ENCODE measurements at regions not wholly inside any gene's neighbourhood (a gene's known extent, or its start where the extent isn't known, plus 50 kb on each side); places are given as distances from the start of the nearest gene placed in this dataset.

- Mint-ChIP-seq H3K9me3 (peaks cover 0 to 2% of the 10 kb centered on the region in 2 donors), H3K27me3 (no peaks in the 10 kb centered on the region), H3K36me3 (no peaks in the 10 kb centered on the region), H3K4me1 (peaks cover 10 to 11% of the 10 kb centered on the region in 2 donors), H3K4me3 (no peak overlapping the region), H3K27ac (no peak overlapping the region)
- no peak for DNase-seq
- no peak for ATAC-seq (replicated peaks)
Observed at GRCh38 chr2:61712060-61712459, 141.8 kb downstream of the FAM161A start.

GRCh38 chr2:61710711-61711110, 143.1 kb downstream of the FAM161A start:
- Mint-ChIP-seq H3K27me3 (no peaks in the 10 kb centered on the region), H3K4me1 (peaks cover 10 to 11% of the 10 kb centered on the region in 2 donors)
- no peak for ATAC-seq (replicated peaks)

DNA sequence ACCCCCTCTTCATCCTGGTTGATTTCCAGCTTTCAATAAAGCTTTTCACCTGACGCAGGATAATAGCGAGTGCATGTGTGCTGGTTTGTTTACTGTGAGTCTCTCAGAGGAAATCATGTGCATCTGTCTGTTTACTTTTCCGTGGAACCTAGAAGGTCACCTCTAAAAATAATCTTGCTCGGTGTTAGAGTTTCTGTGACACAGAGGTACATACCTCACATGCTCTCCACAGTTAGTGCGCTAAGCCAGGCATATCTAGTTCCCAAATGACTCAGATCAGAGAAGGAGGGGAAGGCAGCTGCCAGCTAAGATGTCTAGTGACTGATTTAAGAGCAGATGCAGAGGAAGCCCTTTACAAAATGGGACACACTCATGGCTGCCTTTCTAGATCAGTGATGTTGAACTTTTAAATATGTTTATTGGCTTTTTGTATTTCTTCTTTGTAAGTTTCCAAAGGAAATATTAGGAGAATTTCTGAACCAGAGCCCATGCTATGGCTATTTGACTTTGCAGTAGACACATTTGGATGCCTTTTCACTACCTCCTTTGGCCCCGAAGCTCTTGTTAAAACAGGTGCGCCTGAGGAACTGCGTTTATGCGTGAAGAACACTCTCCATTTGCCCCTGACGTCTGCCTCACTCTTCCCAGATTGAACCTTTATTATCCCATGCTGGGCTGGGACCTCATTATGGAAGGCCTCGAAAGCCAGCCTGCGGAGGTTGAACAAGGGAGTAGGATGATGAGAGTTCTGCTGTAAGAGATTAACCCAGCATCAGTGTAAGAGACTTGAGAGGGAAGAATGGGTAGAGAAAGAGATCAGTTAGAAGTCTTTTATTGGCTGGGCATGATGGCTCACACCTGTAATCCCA, 145.6 kb downstream of the FAM161A start:
- Mint-ChIP-seq H3K4me3 (peak overlapping the region in 1 of 2 donors; percentile 20), H3K27me3 (no peaks in the 10 kb centered on the region), H3K9me3 (peaks cover 0 to 2% of the 10 kb centered on the region in 2 donors), H3K4me1 (peaks cover 10 to 11% of the 10 kb centered on the region in 2 donors), H3K36me3 (no peaks in the 10 kb centered on the region), H3K27ac (peak overlapping the region; percentile 93)
- ATAC-seq (replicated peaks) (peak; percentile 100), DNase-seq (peak; percentile 79)

More at GRCh38 chr2:61710711-61711110, 143.1 kb downstream of the FAM161A start:
- Mint-ChIP-seq H3K27ac (no peak overlapping the region), H3K4me3 (no peak overlapping the region), H3K9me3 (peaks cover 0 to 2% of the 10 kb centered on the region in 2 donors), H3K36me3 (no peaks in the 10 kb centered on the region)
- no peak for DNase-seq

DNA sequence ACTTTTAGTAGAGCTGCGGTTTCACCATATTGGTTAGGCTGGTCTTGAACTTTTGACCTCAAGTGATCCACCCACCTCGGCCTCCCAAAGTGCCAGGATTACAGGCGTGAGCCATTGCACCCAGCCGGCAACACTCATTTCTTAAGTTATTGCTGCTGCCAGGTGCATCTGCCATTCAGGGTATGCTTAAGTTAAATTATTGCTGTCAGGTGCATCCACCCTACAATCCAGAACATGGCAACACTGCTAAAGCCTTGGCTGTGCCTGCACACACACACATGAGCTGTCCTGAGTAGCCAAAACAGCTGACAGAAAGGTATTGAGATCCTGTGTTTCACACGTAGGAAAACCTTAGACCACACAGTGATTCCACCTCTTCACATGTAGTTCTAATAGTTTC, 148.2 kb downstream of the FAM161A start:
- DNase-seq (no peak), ATAC-seq (replicated peaks) (no peak)
- Mint-ChIP-seq H3K27me3 (no peaks in the 10 kb centered on the region), H3K4me1 (peaks cover 10 to 11% of the 10 kb centered on the region in 2 donors), H3K27ac (no peak overlapping the region), H3K36me3 (no peaks in the 10 kb centered on the region), H3K9me3 (peaks cover 0 to 2% of the 10 kb centered on the region in 2 donors), H3K4me3 (no peak overlapping the region)

DNA sequence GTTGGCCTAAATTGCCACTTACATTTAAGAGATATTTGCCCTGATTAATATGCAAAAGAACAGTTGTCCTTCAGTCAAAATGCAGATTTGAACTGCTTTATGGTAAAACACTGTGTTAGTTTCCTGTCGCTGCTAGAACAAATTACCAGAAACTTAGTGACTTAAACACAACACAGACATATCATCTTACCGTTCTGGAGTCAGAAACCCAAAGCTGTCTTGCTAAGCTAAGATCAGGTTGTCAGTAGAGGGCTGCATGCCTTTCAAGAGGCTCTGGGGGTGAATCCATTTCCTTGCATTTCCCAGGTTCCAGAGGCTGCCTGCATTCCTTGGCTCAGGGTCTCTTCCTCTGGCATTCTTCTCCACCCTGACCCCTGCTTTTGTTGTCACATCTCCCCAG, 149.5 kb downstream of the FAM161A start:
- Mint-ChIP-seq H3K4me3 (no peak overlapping the region), H3K27ac (no peak overlapping the region), H3K4me1 (peaks cover 9 to 10% of the 10 kb centered on the region in 2 donors), H3K36me3 (no peaks in the 10 kb centered on the region), H3K9me3 (peaks cover 0 to 2% of the 10 kb centered on the region in 2 donors), H3K27me3 (no peaks in the 10 kb centered on the region)
- no peak for DNase-seq
- no peak for ATAC-seq (replicated peaks)

DNA sequence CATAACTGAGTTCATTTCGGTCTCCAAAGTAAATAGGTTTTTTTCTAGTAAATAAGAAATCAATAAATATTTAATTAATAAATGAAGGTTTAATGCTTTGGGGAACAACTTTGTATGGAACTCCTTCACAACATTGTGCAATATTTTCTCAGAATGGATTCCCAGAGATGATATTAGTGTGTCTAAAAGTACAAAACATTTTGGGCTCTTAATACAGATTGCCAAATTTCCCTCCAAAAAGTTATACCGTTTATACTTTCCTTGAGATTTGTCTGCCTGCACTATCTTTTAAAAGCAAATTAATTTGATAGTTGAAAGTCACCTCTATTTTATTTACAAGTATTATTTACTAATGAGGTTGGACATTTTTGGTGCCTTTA, 151.8 kb downstream of the FAM161A start:
- Mint-ChIP-seq H3K4me1 (no peaks in the 10 kb centered on the region), H3K9me3 (no peaks in the 10 kb centered on the region), H3K36me3 (no peaks in the 10 kb centered on the region), H3K27ac (no peak overlapping the region), H3K4me3 (no peak overlapping the region), H3K27me3 (no peaks in the 10 kb centered on the region)
- DNase-seq (no peak), ATAC-seq (replicated peaks) (no peak)

DNA sequence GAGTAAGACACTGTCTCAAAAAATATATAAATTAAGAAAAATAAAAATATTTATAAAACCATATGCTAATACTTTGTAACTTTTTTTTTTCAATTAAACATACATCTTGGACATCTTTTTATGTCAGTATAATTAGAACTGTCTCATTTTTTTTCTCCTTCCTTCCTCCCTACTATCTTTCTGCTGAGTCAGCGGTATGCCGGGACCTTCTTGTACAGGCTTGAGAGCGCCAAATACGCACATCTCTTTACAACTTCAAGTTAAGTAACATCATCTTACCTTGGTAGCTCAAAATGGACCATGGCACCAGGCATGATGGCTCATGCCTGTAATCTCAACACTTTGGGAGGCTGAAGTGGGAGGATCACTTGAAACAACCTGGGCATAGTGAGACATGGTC, 153.4 kb downstream of the FAM161A start:
- no peak overlapping the region for H3K27ac Mint-ChIP-seq

GRCh38 chr2:61694312-61695274, 156.4 kb upstream of the XPO1 start:
- H3K4me3 Mint-ChIP-seq: peak overlapping the region; percentile 87 to 88
- no peaks in the 10 kb centered on the region for H3K36me3 Mint-ChIP-seq
- DNase-seq: peak; percentile 90
- peak; percentile 96 for ATAC-seq (replicated peaks)
- H3K9me3 Mint-ChIP-seq: no peaks in the 10 kb centered on the region
- H3K27ac Mint-ChIP-seq: peak overlapping the region; percentile 90
- no peaks in the 10 kb centered on the region for H3K27me3 Mint-ChIP-seq
- peaks cover 12 to 16% of the 10 kb centered on the region in 2 donors for H3K4me1 Mint-ChIP-seq

More for the DNA sequence above, 153.4 kb downstream of the FAM161A start:
- no peaks in the 10 kb centered on the region for H3K4me1 Mint-ChIP-seq
- DNase-seq: no peak
- no peaks in the 10 kb centered on the region for H3K9me3 Mint-ChIP-seq
- H3K27me3 Mint-ChIP-seq: no peaks in the 10 kb centered on the region
- H3K36me3 Mint-ChIP-seq: no peaks in the 10 kb centered on the region
- no peak overlapping the region for H3K4me3 Mint-ChIP-seq
- ATAC-seq (replicated peaks): no peak

GRCh38 chr2:61693744-61694143, 155.6 kb upstream of the XPO1 start:
- Mint-ChIP-seq H3K4me3 (peak overlapping the region; percentile 87 to 88), H3K27ac (peak overlapping the region; percentile 90), H3K9me3 (no peaks in the 10 kb centered on the region), H3K4me1 (peaks cover 12 to 16% of the 10 kb centered on the region in 2 donors), H3K27me3 (no peaks in the 10 kb centered on the region), H3K36me3 (no peaks in the 10 kb centered on the region)
- ATAC-seq (replicated peaks) (no peak), DNase-seq (no peak)

DNA sequence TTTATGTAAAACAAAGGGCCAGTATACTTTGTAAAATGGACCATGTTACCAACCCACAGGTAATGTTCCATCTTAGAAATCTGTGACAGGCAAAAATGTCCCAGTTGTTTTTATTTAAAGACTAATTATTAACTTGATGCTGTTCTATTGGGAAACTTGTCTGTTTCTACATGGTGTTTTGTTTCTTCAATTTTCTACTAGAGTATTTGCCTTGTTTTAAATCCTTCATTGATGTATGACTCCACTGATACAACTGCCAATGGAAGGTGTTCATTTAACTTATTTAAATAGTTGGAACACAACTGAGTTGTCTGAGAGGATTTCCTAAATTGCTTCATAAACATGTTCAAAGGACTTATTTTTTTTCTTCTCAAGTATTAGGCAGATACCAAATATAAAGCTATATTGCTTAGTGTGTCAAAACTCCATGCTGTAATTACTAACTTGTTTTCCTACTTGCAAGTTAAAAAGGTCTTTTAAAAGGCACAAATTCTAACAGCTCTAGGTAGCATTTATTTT, 152.0 kb upstream of the XPO1 start:
- no peak overlapping the region for H3K4me3 Mint-ChIP-seq
- H3K36me3 Mint-ChIP-seq: no peaks in the 10 kb centered on the region
- DNase-seq (no peak), ATAC-seq (replicated peaks) (no peak)
- H3K4me1 Mint-ChIP-seq: peaks cover 12 to 16% of the 10 kb centered on the region in 2 donors
- no peaks in the 10 kb centered on the region for H3K27me3 Mint-ChIP-seq
- H3K9me3 Mint-ChIP-seq: no peaks in the 10 kb centered on the region
- H3K27ac Mint-ChIP-seq: no peak overlapping the region

DNA sequence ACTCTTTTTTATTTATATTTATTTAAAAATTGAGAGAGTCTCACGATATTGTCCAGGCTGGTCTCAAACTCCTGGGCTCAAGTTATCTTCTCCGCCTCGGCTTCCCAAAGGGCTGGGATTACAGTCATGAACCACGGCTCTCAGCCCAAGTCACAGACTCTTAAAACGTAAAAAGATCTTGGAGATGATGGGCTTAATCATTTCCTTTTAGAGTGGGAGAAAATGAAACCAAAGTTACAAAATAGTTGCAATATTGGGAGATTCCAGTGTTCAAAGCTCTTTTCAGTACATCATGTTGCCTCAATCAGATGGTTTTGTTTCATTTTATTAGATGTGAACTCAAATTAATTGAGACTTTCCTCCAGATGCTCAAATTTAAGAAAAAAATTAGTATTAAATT, 151.4 kb upstream of the XPO1 start:
- H3K9me3 Mint-ChIP-seq: no peaks in the 10 kb centered on the region
- no peaks in the 10 kb centered on the region for H3K27me3 Mint-ChIP-seq
- DNase-seq (no peak), ATAC-seq (replicated peaks) (no peak)
- no peaks in the 10 kb centered on the region for H3K36me3 Mint-ChIP-seq
- peaks cover 10 to 12% of the 10 kb centered on the region in 2 donors for H3K4me1 Mint-ChIP-seq
- H3K27ac Mint-ChIP-seq: no peak overlapping the region
- no peak overlapping the region for H3K4me3 Mint-ChIP-seq

GRCh38 chr2:61688369-61689334, 150.5 kb upstream of the XPO1 start:
- no peak for DNase-seq
- Mint-ChIP-seq H3K4me1 (peaks cover 2 to 3% of the 10 kb centered on the region in 2 donors), H3K4me3 (no peak overlapping the region), H3K27me3 (peaks cover 0 to 4% of the 10 kb centered on the region in 2 donors), H3K27ac (no peak overlapping the region), H3K9me3 (no peaks in the 10 kb centered on the region), H3K36me3 (no peaks in the 10 kb centered on the region)
- no peak for ATAC-seq (replicated peaks)

GRCh38 chr2:61679096-61679495, 140.9 kb upstream of the XPO1 start:
- H3K27ac Mint-ChIP-seq: no peak overlapping the region
- peaks cover 14 to 17% of the 10 kb centered on the region in 2 donors for H3K9me3 Mint-ChIP-seq
- peaks cover 0 to 6% of the 10 kb centered on the region in 2 donors for H3K27me3 Mint-ChIP-seq
- DNase-seq (no peak), ATAC-seq (replicated peaks) (no peak)
- H3K36me3 Mint-ChIP-seq: peaks cover 0 to 12% of the 10 kb centered on the region in 2 donors
- no peaks in the 10 kb centered on the region for H3K4me1 Mint-ChIP-seq
- no peak overlapping the region for H3K4me3 Mint-ChIP-seq
